ENCODE measurements at regions not wholly inside any gene's neighbourhood (a gene's known extent, or its start where the extent isn't known, plus 50 kb on each side); places are given as distances from the start of the nearest gene placed in this dataset.

DNA sequence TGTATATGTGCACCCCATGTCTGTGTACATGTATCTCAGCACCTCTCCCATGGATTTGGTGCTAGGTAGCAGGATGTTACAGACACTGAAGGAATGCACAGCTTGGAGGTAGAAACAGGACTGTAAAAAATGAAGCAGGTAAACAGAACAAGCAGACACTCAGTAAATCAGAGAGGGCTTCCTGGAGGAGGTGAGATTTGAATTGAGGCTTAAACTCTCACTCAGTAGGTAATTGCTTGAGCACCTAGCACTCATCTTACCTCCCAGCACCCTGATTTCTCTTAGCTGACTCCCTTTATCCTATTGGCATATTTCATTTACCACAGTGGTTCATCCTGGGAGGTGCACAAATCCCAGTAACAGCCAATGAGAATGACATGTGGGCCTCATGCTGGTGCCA is 537.9 kb upstream of the RAB6C start:
- Histone ChIP-seq H4K20me1 (ENCODE audit: low read depth, low read length) (no peaks in the 10 kb centered on the region), H3K27ac (ENCODE audit: low read depth, low read length) (no peak overlapping the region), H3K4me3 (ENCODE audit: insufficient read depth, low read length, poor library complexity, severe bottlenecking) (no peak overlapping the region), H3K4me2 (ENCODE audit: low read depth, low read length, poor library complexity, severe bottlenecking) (no peak overlapping the region), H3K27me3 (ENCODE audit: low read length) (no peaks in the 10 kb centered on the region), H2AFZ (ENCODE audit: low read depth, low read length, severe bottlenecking) (no peak overlapping the region), H3K36me3 (ENCODE audit: low read length) (no peaks in the 10 kb centered on the region), H3F3A (ENCODE audit: insufficient read depth) (no peaks in the 10 kb centered on the region), H3K9ac (ENCODE audit: low read length) (no peak overlapping the region), H3K9me2 (replicated peaks; ENCODE audit: insufficient read depth, low read length) (no peaks in the 10 kb centered on the region), H3K9me3 (ENCODE audit: insufficient read depth, low read length) (no peaks in the 10 kb centered on the region), H3K79me2 (ENCODE audit: insufficient read depth, low read length) (no peaks in the 10 kb centered on the region)
- TF ChIP-seq CTCF (IDR thresholded peaks at IDR 0.05; ENCODE audit: insufficient read depth, low read length, poor library complexity, severe bottlenecking) (no peak), EZH2phosphoT487 (conservative IDR thresholded peaks at IDR 0.05; ENCODE audit: low read length) (no peak)

GRCh38 chr2:129443235-129443864 is 536.1 kb upstream of the RAB6C start:
- Histone ChIP-seq H3K4me3 (ENCODE audit: insufficient read depth, low read length, poor library complexity, severe bottlenecking) (peak overlapping the region; percentile 49), H3K9me3 (ENCODE audit: insufficient read depth, low read length) (no peaks in the 10 kb centered on the region), H3K36me3 (ENCODE audit: low read length) (no peaks in the 10 kb centered on the region), H3K27me3 (ENCODE audit: low read length) (no peaks in the 10 kb centered on the region), H3K4me2 (ENCODE audit: low read depth, low read length, poor library complexity, severe bottlenecking) (peak overlapping the region; percentile 53), H3F3A (ENCODE audit: insufficient read depth) (no peaks in the 10 kb centered on the region), H3K27ac (ENCODE audit: low read depth, low read length) (no peak overlapping the region), H4K20me1 (ENCODE audit: low read depth, low read length) (no peaks in the 10 kb centered on the region), H3K9me2 (replicated peaks; ENCODE audit: insufficient read depth, low read length) (no peaks in the 10 kb centered on the region), H3K9ac (ENCODE audit: low read length) (peak overlapping the region; percentile 49), H2AFZ (ENCODE audit: low read depth, low read length, severe bottlenecking) (peak overlapping the region; percentile 91), H3K79me2 (ENCODE audit: insufficient read depth, low read length) (no peaks in the 10 kb centered on the region)
- no peak for TF ChIP-seq CTCF (IDR thresholded peaks at IDR 0.05; ENCODE audit: insufficient read depth, low read length, poor library complexity, severe bottlenecking)
- no peak for TF ChIP-seq EZH2phosphoT487 (conservative IDR thresholded peaks at IDR 0.05; ENCODE audit: low read length)

- no peaks in the 10 kb centered on the region for H4K20me1 ChIP-seq (ENCODE audit: low read depth, low read length)
- TF ChIP-seq CTCF (IDR thresholded peaks at IDR 0.05; ENCODE audit: insufficient read depth, low read length, poor library complexity, severe bottlenecking): no peak
- no peak for TF ChIP-seq EZH2phosphoT487 (conservative IDR thresholded peaks at IDR 0.05; ENCODE audit: low read length)
- no peak overlapping the region for H3K27ac ChIP-seq (ENCODE audit: low read depth, low read length)
- no peaks in the 10 kb centered on the region for H3K9me2 ChIP-seq (replicated peaks; ENCODE audit: insufficient read depth, low read length)
- H3K9me3 ChIP-seq (ENCODE audit: insufficient read depth, low read length): no peaks in the 10 kb centered on the region
- H3F3A ChIP-seq (ENCODE audit: insufficient read depth): no peaks in the 10 kb centered on the region
- no peak overlapping the region for H3K9ac ChIP-seq (ENCODE audit: low read length)
- no peaks in the 10 kb centered on the region for H3K27me3 ChIP-seq (ENCODE audit: low read length)
- H3K79me2 ChIP-seq (ENCODE audit: insufficient read depth, low read length): no peaks in the 10 kb centered on the region
- H3K4me2 ChIP-seq (ENCODE audit: low read depth, low read length, poor library complexity, severe bottlenecking): peak overlapping the region; percentile 53
- peak overlapping the region; percentile 91 for H2AFZ ChIP-seq (ENCODE audit: low read depth, low read length, severe bottlenecking)
- no peak overlapping the region for H3K4me3 ChIP-seq (ENCODE audit: insufficient read depth, low read length, poor library complexity, severe bottlenecking)
- no peaks in the 10 kb centered on the region for H3K36me3 ChIP-seq (ENCODE audit: low read length)
These were observed 535.4 kb upstream of the RAB6C start for GRCh38 chr2:129443865-129444739.
